ENCODE measurements at regions not wholly inside any gene's neighbourhood (a gene's known extent, or its start where the extent isn't known, plus 50 kb on each side); places are given as distances from the start of the nearest gene placed in this dataset.

DNA sequence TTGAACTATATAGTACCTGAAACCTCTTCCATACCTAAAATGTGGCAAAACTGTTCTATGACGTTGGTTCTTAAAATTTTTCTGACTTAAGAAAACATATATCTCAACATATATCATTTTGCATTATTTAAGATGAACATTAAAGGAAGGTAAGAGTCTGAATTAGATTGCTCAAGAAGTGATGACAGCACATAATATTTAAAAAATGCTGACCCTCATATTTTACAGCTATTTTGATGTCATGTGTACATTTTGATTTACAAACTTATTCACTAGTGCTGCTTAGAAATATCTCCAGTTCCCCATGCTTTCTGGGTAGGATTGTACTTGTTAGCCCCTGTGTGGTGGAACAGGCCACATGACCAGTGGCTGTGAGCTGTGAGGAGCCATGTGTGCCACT, 666.1 kb downstream of the SATB2 start:
- H3K4me3 ChIP-seq = no peak overlapping the region
- H3K4me1 ChIP-seq = no peaks in the 10 kb centered on the region
- H3K36me3 ChIP-seq = no peaks in the 10 kb centered on the region
- no peaks in the 10 kb centered on the region for H3K27me3 ChIP-seq
- no peak for DNase-seq (ENCODE audit: extremely low spot score in 2 of 2)
- H3K9me3 ChIP-seq = no peaks in the 10 kb centered on the region
- intact Hi-C loops (cut with DNase I) = no loop called here
- H3K27ac ChIP-seq = no peak overlapping the region
- TF ChIP-seq POLR2A (IDR thresholded peaks at IDR 0.05) (no peak), POLR2AphosphoS5 (IDR thresholded peaks at IDR 0.05; ENCODE audit: insufficient read depth in 1 of 2, low read depth in 1 of 2) (no peak), CTCF (IDR thresholded peaks at IDR 0.05) (no peak)

GRCh38 chr2:198788676-198789075, 669.1 kb downstream of the SATB2 start:
- Histone ChIP-seq H3K4me3 (no peak overlapping the region), H3K27me3 (no peaks in the 10 kb centered on the region), H3K36me3 (no peaks in the 10 kb centered on the region), H3K27ac (no peak overlapping the region), H3K9me3 (no peaks in the 10 kb centered on the region), H3K4me1 (no peaks in the 10 kb centered on the region)
- no peak for DNase-seq (ENCODE audit: extremely low spot score in 2 of 2)
- intact Hi-C loops (cut with DNase I) = no loop called here
- no peak for TF ChIP-seq POLR2AphosphoS5 (IDR thresholded peaks at IDR 0.05; ENCODE audit: insufficient read depth in 1 of 2, low read depth in 1 of 2)
- TF ChIP-seq POLR2A (IDR thresholded peaks at IDR 0.05) = no peak
- TF ChIP-seq CTCF (IDR thresholded peaks at IDR 0.05) = no peak

DNA sequence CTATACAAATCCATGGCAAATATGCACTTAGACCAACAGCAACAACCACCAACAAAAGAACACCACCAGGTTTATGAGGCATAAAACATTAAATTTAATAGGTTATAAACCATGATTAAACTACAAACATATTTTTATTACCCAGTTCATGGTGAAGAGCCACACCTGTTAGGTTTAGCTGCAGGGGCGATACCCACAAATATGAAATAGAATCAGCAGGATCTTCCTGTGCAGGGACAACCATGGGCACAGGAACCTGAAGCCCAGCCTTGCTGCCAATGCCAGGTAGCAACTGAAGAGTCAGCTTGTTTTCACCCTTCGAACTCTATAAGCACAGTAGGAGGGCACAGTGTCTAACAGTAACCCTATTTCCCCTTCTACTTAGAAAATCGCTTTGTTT, 675.0 kb downstream of the SATB2 start:
- no peaks in the 10 kb centered on the region for H3K27me3 ChIP-seq
- H3K4me3 ChIP-seq = no peak overlapping the region
- no peak for TF ChIP-seq POLR2AphosphoS5 (IDR thresholded peaks at IDR 0.05; ENCODE audit: insufficient read depth in 1 of 2, low read depth in 1 of 2)
- TF ChIP-seq CTCF (IDR thresholded peaks at IDR 0.05) = no peak
- no peak for TF ChIP-seq POLR2A (IDR thresholded peaks at IDR 0.05)
- H3K36me3 ChIP-seq = no peaks in the 10 kb centered on the region
- no peaks in the 10 kb centered on the region for H3K9me3 ChIP-seq
- no peak overlapping the region for H3K27ac ChIP-seq
- H3K4me1 ChIP-seq = no peaks in the 10 kb centered on the region
- DNase-seq (ENCODE audit: extremely low spot score in 2 of 2) = no peak
- intact Hi-C loops (cut with DNase I) = no loop called here

GRCh38 chr2:198776616-198777406, 680.9 kb downstream of the SATB2 start:
- Histone ChIP-seq H3K4me3 (no peak overlapping the region), H3K27me3 (no peaks in the 10 kb centered on the region), H3K9me3 (no peaks in the 10 kb centered on the region), H3K27ac (no peak overlapping the region), H3K36me3 (no peaks in the 10 kb centered on the region), H3K4me1 (no peaks in the 10 kb centered on the region)
- DNase-seq (ENCODE audit: extremely low spot score in 2 of 2) = no peak
- intact Hi-C loops (cut with DNase I) = no loop called here
- no peak for TF ChIP-seq CTCF (IDR thresholded peaks at IDR 0.05)
- no peak for TF ChIP-seq POLR2A (IDR thresholded peaks at IDR 0.05)

DNA sequence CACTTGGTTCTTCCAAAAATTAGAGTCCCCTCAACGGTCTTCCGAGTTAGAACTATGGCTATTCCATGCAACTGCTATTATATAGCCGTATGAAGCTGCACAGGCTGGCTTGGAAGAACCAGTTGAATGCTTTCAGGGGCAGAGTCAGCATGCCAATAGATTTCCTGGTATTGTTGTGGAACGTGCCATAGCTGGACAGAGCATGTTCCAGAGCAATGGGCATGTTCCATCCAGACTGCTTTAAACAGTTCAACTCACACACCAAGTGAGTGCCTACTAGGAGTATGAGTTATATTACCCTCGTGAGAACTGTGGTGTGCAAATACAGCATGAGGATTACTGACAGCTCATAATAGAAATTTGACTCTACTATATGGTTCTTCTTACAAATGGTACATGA, 682.0 kb downstream of the SATB2 start:
- intact Hi-C loops (cut with DNase I) = no loop called here
- no peak for TF ChIP-seq CTCF (IDR thresholded peaks at IDR 0.05)
- TF ChIP-seq POLR2A (IDR thresholded peaks at IDR 0.05) = no peak
- no peak for TF ChIP-seq POLR2AphosphoS5 (IDR thresholded peaks at IDR 0.05; ENCODE audit: insufficient read depth in 1 of 2, low read depth in 1 of 2)
- H3K27ac ChIP-seq = no peak overlapping the region

More for the DNA sequence above, 682.0 kb downstream of the SATB2 start:
- H3K4me1 ChIP-seq = no peaks in the 10 kb centered on the region
- no peaks in the 10 kb centered on the region for H3K9me3 ChIP-seq
- no peak for DNase-seq (ENCODE audit: extremely low spot score in 2 of 2)
- no peaks in the 10 kb centered on the region for H3K36me3 ChIP-seq
- H3K4me3 ChIP-seq = no peak overlapping the region
- H3K27me3 ChIP-seq = no peaks in the 10 kb centered on the region
